Liver (tissue), 8 donors: ENCODE measurements at regions not wholly inside any gene's neighbourhood (a gene's known extent, or its start where the extent isn't known, plus 50 kb on each side); places are given as distances from the start of the nearest gene placed in this dataset.

Experiments used
- DNase-seq: peaks from one replicate; pipeline ENCODE4 v3.0.0-alpha.2; 2017; ENCODE audit warnings: low spot score
- H3K27ac ChIP-seq, 2 donors: one replicate each; pipeline ENCODE4 v1.7.0; 2013; ENCODE audit warnings: inconsistent platforms in 2 of 2, low read length in 2 of 2, control low read depth in 1 of 2, low read depth in 1 of 2, mild to moderate bottlenecking in 1 of 2
- H3K27me3 ChIP-seq, 4 donors: one replicate each; pipeline versions ENCODE4 v1.6.1 to v1.7.0; 2013; ENCODE audit warnings: low read length in 3 of 4, inconsistent platforms in 1 of 4, mild to moderate bottlenecking in 1 of 4, moderate library complexity in 1 of 4; ENCODE audit not compliant: control insufficient read depth in 4 of 4, insufficient read depth in 4 of 4
- H3K36me3 ChIP-seq, 4 donors: one replicate each; pipeline versions ENCODE4 v1.6.1 to v1.7.0; 2013; ENCODE audit warnings: low read length in 3 of 4, mild to moderate bottlenecking in 3 of 4, low read depth in 1 of 4, moderate library complexity in 1 of 4; ENCODE audit not compliant: control insufficient read depth in 4 of 4, insufficient read depth in 3 of 4
- H3K4me1 ChIP-seq, 4 donors: one replicate each; pipeline versions ENCODE4 v1.6.1 to v1.7.0; 2013; ENCODE audit warnings: low read length in 3 of 4, mild to moderate bottlenecking in 3 of 4, moderate library complexity in 1 of 4; ENCODE audit not compliant: control insufficient read depth in 4 of 4, insufficient read depth in 4 of 4
- H3K4me3 ChIP-seq, 3 donors: one replicate each; pipeline versions ENCODE4 v1.6.1 to v1.7.0; 2013; ENCODE audit warnings: low read length in 3 of 3, control low read depth in 1 of 3, low read depth in 1 of 3, mild to moderate bottlenecking in 1 of 3
- H3K9ac ChIP-seq, 2 donors: one replicate each; pipeline ENCODE4 v1.7.0; 2013; ENCODE audit warnings: low read length in 2 of 2, mild to moderate bottlenecking in 2 of 2, moderate library complexity in 2 of 2, control low read depth in 1 of 2, low read depth in 1 of 2
- H3K9me3 ChIP-seq, 4 donors: one replicate each; pipeline versions ENCODE4 v1.6.1 to v1.7.0; 2013; ENCODE audit warnings: low read length in 3 of 4; ENCODE audit not compliant: control insufficient read depth in 4 of 4
- CTCF ChIP-seq: fragments of 150-350 bp; IDR thresholded peaks from 2 replicates; pipeline ENCODE4 v1.5.1; 2017; ENCODE audit warnings: improper control_type of control experiment, low read depth, low read length; ENCODE audit not compliant: missing input control
- EGR1 ChIP-seq, 2 donors: IDR thresholded peaks; 2 replicates each; pipeline ENCODE4 v1.6.1; 2016 to 2018; ENCODE audit warnings: antibody characterized with exemption in 2 of 2, low read depth in 2 of 2
- FOXA1 ChIP-seq: IDR thresholded peaks from 2 replicates; pipeline ENCODE4 v1.6.1; 2016; ENCODE audit warnings: antibody characterized with exemption
- FOXA2 ChIP-seq: IDR thresholded peaks from 2 replicates; pipeline ENCODE4 v1.6.1; 2016; ENCODE audit warnings: antibody characterized with exemption
- GABPA ChIP-seq, 2 donors: IDR thresholded peaks in 1 of 2; conservative IDR thresholded peaks in 1 of 2; 2 replicates each; pipeline ENCODE4 v1.6.1; 2016; ENCODE audit warnings: antibody characterized with exemption in 2 of 2, mild to moderate bottlenecking in 1 of 2, moderate library complexity in 1 of 2
- HNF4A ChIP-seq, 2 donors: conservative IDR thresholded peaks; 2 replicates each; pipeline ENCODE4 v1.6.1; 2016; ENCODE audit warnings: antibody characterized with exemption in 2 of 2, mild to moderate bottlenecking in 2 of 2
- HNF4G ChIP-seq: IDR thresholded peaks from 2 replicates; pipeline ENCODE4 v1.6.1; 2016; ENCODE audit warnings: antibody characterized with exemption
- JUND ChIP-seq, 2 donors: IDR thresholded peaks; 2 replicates each; pipeline ENCODE4 v1.6.1; 2016; ENCODE audit warnings: antibody characterized with exemption in 2 of 2
- MAX ChIP-seq: IDR thresholded peaks from 2 replicates; pipeline ENCODE4 v1.6.1; 2016; ENCODE audit warnings: antibody characterized with exemption
- NR2F2 ChIP-seq: IDR thresholded peaks from 2 replicates; pipeline ENCODE4 v1.6.1; 2016; ENCODE audit warnings: antibody characterized with exemption
- RAD21 ChIP-seq, 2 donors: IDR thresholded peaks; 2 replicates each; pipeline ENCODE4 v1.6.1; 2016; ENCODE audit warnings: antibody characterized with exemption in 2 of 2, mild to moderate bottlenecking in 2 of 2
- REST ChIP-seq: IDR thresholded peaks from 2 replicates; pipeline ENCODE4 v1.6.1; 2016; ENCODE audit warnings: antibody characterized with exemption, mild to moderate bottlenecking
- RXRA ChIP-seq, 2 donors: IDR thresholded peaks; 2 replicates each; pipeline ENCODE4 v1.6.1; 2017 to 2018; ENCODE audit warnings: antibody characterized with exemption in 2 of 2, mild to moderate bottlenecking in 1 of 2
- SP1 ChIP-seq: IDR thresholded peaks from 2 replicates; pipeline ENCODE4 v1.6.1; 2018; ENCODE audit warnings: antibody characterized with exemption, mild to moderate bottlenecking
- TAF1 ChIP-seq: conservative IDR thresholded peaks from 2 replicates; pipeline ENCODE4 v1.6.1; 2016; ENCODE audit warnings: antibody characterized with exemption, mild to moderate bottlenecking
- YY1 ChIP-seq: IDR thresholded peaks from 2 replicates; pipeline ENCODE4 v1.6.1; 2016; ENCODE audit warnings: antibody characterized with exemption, mild to moderate bottlenecking
- ZBTB33 ChIP-seq: IDR thresholded peaks from 2 replicates; pipeline ENCODE4 v1.6.1; 2016; ENCODE audit warnings: antibody characterized with exemption
- WGBS: extraction: QIAGEN DNeasy Blood & Tissue Kit; methylation state at CpG from one replicate; pipeline ENCODE4 v1.1.7; 2013; 5-methylcytosine and 5-hydroxymethylcytosine counted together
- donor health status: healthy.
- donor health status: healthy.
- donor health status: healthy.
- donor health status: healthy.
- donor health status: healthy.

GRCh38 chr13:97160421-97160820 lies 61.7 kb upstream of the MBNL2 start:
- no peaks in the 10 kb centered on the region for H3K27me3 ChIP-seq
- H3K9me3 ChIP-seq = no peaks in the 10 kb centered on the region
- H3K27ac ChIP-seq = no peak overlapping the region
- H3K9ac ChIP-seq = no peak overlapping the region
- H3K36me3 ChIP-seq = no peaks in the 10 kb centered on the region
- TF ChIP-seq HNF4A (conservative IDR thresholded peaks at IDR 0.05) = no peak
- TF ChIP-seq RAD21 (IDR thresholded peaks at IDR 0.05) = no peak
- TF ChIP-seq EGR1 (IDR thresholded peaks at IDR 0.05; ENCODE audit: low read depth in 2 of 2) = no peak
- TF ChIP-seq NR2F2 = no peak
- no peak for TF ChIP-seq JUND (IDR thresholded peaks at IDR 0.05)
- no peak for TF ChIP-seq GABPA (IDR thresholded peaks at IDR 0.05 in 1 of 2, conservative IDR thresholded peaks at IDR 0.05 in 1 of 2)
- no peak for TF ChIP-seq ZBTB33
- TF ChIP-seq CTCF = no peak
- TF ChIP-seq HNF4G = no peak
- no peak for TF ChIP-seq FOXA1
- TF ChIP-seq SP1 = no peak
- no peak for TF ChIP-seq YY1
- no peak for TF ChIP-seq TAF1
- TF ChIP-seq REST = no peak
- no peak for TF ChIP-seq FOXA2
- DNase-seq = no peak
- 96% methylated on average over 2 of the region's 2 CpGs for WGBS
- H3K4me3 ChIP-seq = no peak overlapping the region
- peaks cover 0 to under 1% (median 0%) of the 10 kb centered on the region in 4 donors for H3K4me1 ChIP-seq

GRCh38 chr13:97161582-97162231 lies 60.4 kb upstream of the MBNL2 start:
- Histone ChIP-seq H3K9ac (no peak overlapping the region), H3K4me3 (no peak overlapping the region), H3K4me1 (peaks cover 0 to 9% (median 5%) of the 10 kb centered on the region in 4 donors), H3K27me3 (no peaks in the 10 kb centered on the region), H3K36me3 (no peaks in the 10 kb centered on the region), H3K27ac (no peak overlapping the region), H3K9me3 (no peaks in the 10 kb centered on the region)
- no peak for DNase-seq
- 90% methylated on average over 5 of the region's 5 CpGs for WGBS
- TF ChIP-seq EGR1 (IDR thresholded peaks at IDR 0.05; ENCODE audit: low read depth in 2 of 2) (no peak), JUND (IDR thresholded peaks at IDR 0.05) (no peak), NR2F2 (no peak), GABPA (IDR thresholded peaks at IDR 0.05 in 1 of 2, conservative IDR thresholded peaks at IDR 0.05 in 1 of 2) (no peak), CTCF (no peak), ZBTB33 (no peak), MAX (no peak), TAF1 (no peak), FOXA2 (no peak), HNF4G (no peak), SP1 (no peak), HNF4A (conservative IDR thresholded peaks at IDR 0.05) (no peak), FOXA1 (no peak), RXRA (IDR thresholded peaks at IDR 0.05) (no peak)
